Testis (tissue), 2 donors: ENCODE measurements at regions not wholly inside any gene's neighbourhood (a gene's known extent, or its start where the extent isn't known, plus 50 kb on each side); places are given as distances from the start of the nearest gene placed in this dataset.

ENCODE experiments used
- DNase-seq: peaks from one replicate; pipeline ENCODE4 v3.0.0-alpha.2; 2019
- H3K27ac ChIP-seq, 2 donors: fragments of 200-600 bp; sonication (generic); one replicate each; pipeline ENCODE4 v1.5.1; 2019
- H3K27me3 ChIP-seq: fragments of 200-600 bp; sonication (generic); one replicate; pipeline ENCODE4 v1.5.1; 2019
- H3K36me3 ChIP-seq: fragments of 200-600 bp; sonication (generic); one replicate; pipeline ENCODE4 v1.5.1; 2017; ENCODE audit warnings: low read depth; ENCODE audit errors: missing control alignments
- H3K4me1 ChIP-seq: fragments of 200-600 bp; sonication (generic); one replicate; pipeline ENCODE4 v1.5.1; 2019
- H3K4me3 ChIP-seq, 2 donors: fragments of 200-600 bp; sonication (generic); one replicate each; pipeline ENCODE4 v1.5.1; 2017 to 2019
- H3K9me3 ChIP-seq: fragments of 200-600 bp; sonication (generic); one replicate; pipeline ENCODE4 v1.5.1; 2017
- POLR2A ChIP-seq: fragments of 450-650 bp; IDR thresholded peaks from one replicate; pipeline ENCODE4 v1.6.1; 2017; ENCODE audit warnings: antibody characterized with exemption, mild to moderate bottlenecking, moderate library complexity
- WGBS, 2 donors: methylation state at CpG; one replicate each; pipeline ENCODE4 v1.1.5; 2018; 5-methylcytosine and 5-hydroxymethylcytosine counted together
- intact Hi-C: fragments of 100-400 bp; cut with DNase I; formaldehyde crosslinking; loops from one replicate; pipeline ENCODE4 v1.15.1; 2023; ENCODE audit warnings: low total_unique reads
- TF ChIP-seq, protein P1 (sequence below), 3 experiments: fragments of 450-650 bp in 2 of 3; fragments of 200-600 bp in 1 of 3; sonication (generic) in 1 of 3; IDR thresholded peaks; one replicate each; pipeline ENCODE4 v1.5.1; 2016 to 2019; ENCODE audit warnings: antibody characterized with exemption in 3 of 3, mild to moderate bottlenecking in 2 of 3, moderate library complexity in 1 of 3

DNA sequence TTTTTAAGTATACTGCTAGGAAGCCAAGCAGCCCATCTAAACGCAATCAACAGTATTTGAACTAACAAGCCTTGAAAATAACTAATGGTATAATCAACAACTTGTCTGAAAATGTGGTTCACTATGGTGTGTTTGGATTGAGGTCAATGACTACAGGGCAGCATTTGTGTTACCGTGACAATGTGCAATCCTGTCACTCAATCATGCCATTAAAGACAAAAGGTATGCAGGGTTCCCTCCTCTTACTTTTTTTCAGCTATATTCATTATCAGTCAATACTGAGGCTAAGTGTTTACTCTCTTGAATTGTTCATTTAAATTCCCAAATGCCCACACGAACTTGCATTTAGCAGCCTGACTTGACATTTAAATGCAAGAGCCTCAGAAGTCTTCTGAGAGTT lies 1099.3 kb upstream of the EPHA6 start:
- Histone ChIP-seq H3K27ac (no peak overlapping the region), H3K4me3 (no peak overlapping the region), H3K9me3 (no peaks in the 10 kb centered on the region), H3K36me3 (no peaks in the 10 kb centered on the region), H3K27me3 (no peaks in the 10 kb centered on the region), H3K4me1 (no peaks in the 10 kb centered on the region)
- intact Hi-C loops, result no loop called here
- WGBS, 2 donors, result 72% methylated on average over 3 of the region's 3 CpGs
- no peak for DNase-seq
- TF ChIP-seq POLR2A, result no peak
- TF ChIP-seq, protein P1, sequence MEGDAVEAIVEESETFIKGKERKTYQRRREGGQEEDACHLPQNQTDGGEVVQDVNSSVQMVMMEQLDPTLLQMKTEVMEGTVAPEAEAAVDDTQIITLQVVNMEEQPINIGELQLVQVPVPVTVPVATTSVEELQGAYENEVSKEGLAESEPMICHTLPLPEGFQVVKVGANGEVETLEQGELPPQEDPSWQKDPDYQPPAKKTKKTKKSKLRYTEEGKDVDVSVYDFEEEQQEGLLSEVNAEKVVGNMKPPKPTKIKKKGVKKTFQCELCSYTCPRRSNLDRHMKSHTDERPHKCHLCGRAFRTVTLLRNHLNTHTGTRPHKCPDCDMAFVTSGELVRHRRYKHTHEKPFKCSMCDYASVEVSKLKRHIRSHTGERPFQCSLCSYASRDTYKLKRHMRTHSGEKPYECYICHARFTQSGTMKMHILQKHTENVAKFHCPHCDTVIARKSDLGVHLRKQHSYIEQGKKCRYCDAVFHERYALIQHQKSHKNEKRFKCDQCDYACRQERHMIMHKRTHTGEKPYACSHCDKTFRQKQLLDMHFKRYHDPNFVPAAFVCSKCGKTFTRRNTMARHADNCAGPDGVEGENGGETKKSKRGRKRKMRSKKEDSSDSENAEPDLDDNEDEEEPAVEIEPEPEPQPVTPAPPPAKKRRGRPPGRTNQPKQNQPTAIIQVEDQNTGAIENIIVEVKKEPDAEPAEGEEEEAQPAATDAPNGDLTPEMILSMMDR (IDR thresholded peaks at IDR 0.05), result no peak

DNA sequence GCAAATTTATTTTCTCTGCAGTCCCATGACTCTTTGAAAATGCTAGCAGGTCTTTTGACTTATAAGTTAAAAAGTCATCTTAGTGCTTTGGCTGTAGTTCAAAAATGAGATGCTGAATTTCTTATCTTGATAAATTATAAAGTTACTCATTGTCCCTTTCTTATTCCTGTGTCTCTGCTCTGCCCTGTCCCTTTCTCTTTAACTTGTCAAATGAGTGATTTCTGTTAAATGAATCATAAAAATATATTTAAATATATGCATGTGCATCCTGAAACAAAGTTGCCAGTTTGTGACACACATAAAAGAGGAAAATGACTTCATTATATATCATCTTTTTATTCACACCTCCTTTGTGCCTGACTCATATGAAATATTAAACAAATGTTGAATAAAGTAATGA lies 1097.3 kb upstream of the EPHA6 start:
- Histone ChIP-seq H3K4me1 (no peaks in the 10 kb centered on the region), H3K9me3 (no peaks in the 10 kb centered on the region), H3K27ac (no peak overlapping the region), H3K36me3 (no peaks in the 10 kb centered on the region), H3K27me3 (no peaks in the 10 kb centered on the region), H3K4me3 (no peak overlapping the region)
- intact Hi-C loops, result no loop called here
- TF ChIP-seq POLR2A, result no peak
- TF ChIP-seq, protein P1 (IDR thresholded peaks at IDR 0.05), result no peak
- no peak for DNase-seq

DNA sequence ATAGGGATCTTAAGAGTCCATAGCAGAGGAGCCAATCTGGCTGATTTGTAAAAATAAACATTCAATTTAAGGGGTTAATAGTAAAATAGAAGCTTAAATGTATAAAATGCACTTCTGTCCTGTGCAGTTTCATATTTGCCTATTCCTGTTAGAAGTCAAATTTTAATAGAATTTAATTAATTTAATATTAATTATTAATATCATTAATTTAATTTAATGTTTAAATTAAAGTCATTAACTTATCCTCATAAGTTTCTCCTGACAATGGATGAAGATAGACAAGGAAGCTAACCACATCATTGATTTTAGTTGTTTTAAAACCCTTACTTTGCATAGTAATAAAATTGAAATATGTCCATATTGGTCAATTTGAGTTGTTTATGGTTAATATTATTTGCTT lies 1096.2 kb upstream of the EPHA6 start:
- Histone ChIP-seq H3K9me3 (no peaks in the 10 kb centered on the region), H3K4me3 (no peak overlapping the region), H3K27ac (no peak overlapping the region), H3K27me3 (no peaks in the 10 kb centered on the region), H3K4me1 (no peaks in the 10 kb centered on the region), H3K36me3 (no peaks in the 10 kb centered on the region)
- no peak for DNase-seq
- TF ChIP-seq, protein P1 (IDR thresholded peaks at IDR 0.05), result no peak
- TF ChIP-seq POLR2A, result no peak
- intact Hi-C loops, result no loop called here

DNA sequence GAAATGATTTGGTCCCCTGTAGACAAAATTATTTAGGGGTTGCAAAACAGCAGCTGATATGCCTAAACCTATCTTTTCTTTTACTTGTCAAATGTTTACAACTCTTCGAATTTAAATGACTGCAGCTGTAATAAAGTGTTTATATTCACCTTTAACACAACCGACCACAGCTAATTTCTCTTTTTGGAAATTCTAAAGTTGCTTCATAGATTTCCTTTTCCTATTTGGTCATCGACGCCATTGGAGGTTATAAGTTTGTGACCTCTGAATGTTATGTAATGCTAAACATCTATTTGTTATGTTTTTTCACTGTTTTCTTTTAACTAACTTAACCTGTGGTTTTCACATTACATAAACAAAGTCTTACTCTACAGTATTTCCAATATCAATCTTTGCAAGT lies 1094.9 kb upstream of the EPHA6 start:
- H3K4me3 ChIP-seq, result no peak overlapping the region
- H3K27me3 ChIP-seq, result no peaks in the 10 kb centered on the region
- 65 to 77% methylated on average over 4 of the region's 4 CpGs for WGBS, 2 donors
- no peak for DNase-seq
- H3K4me1 ChIP-seq, result no peaks in the 10 kb centered on the region
- H3K9me3 ChIP-seq, result no peaks in the 10 kb centered on the region
- H3K36me3 ChIP-seq, result no peaks in the 10 kb centered on the region
- no peak for TF ChIP-seq POLR2A
- TF ChIP-seq, protein P1 (IDR thresholded peaks at IDR 0.05), result no peak
- no peak overlapping the region for H3K27ac ChIP-seq
- intact Hi-C loops, result no loop called here

DNA sequence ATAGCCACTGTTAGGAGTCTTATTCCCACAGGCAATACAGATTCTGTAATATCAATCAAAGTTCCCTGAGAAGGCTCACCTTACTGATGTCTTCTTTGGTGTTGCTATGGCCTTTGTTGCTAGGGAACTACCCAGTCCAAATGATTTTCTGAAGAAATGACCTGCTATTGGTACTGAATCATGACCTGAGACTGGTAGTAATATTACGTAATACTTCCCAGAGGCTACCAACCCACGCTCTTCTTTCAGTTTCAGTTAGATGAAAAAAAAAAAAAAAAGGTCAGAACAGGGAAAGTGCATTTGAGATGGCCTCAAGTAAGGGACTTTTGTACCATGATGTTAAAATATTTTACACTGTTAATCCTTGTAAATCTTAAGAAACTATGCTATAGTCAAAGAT lies 1092.5 kb upstream of the EPHA6 start:
- no peaks in the 10 kb centered on the region for H3K36me3 ChIP-seq
- TF ChIP-seq, protein P1 (IDR thresholded peaks at IDR 0.05), result no peak
- TF ChIP-seq POLR2A, result no peak
- 53 to 61% methylated on average over 2 of the region's 2 CpGs for WGBS, 2 donors
- no peak for DNase-seq
- no peaks in the 10 kb centered on the region for H3K27me3 ChIP-seq
- H3K4me3 ChIP-seq, result no peak overlapping the region
- intact Hi-C loops, result no loop called here
- no peak overlapping the region for H3K27ac ChIP-seq
- H3K4me1 ChIP-seq, result no peaks in the 10 kb centered on the region
- H3K9me3 ChIP-seq, result no peaks in the 10 kb centered on the region
